Effector CD4-positive, alpha-beta T cell (primary cell): ENCODE measurements at regions not wholly inside any gene's neighbourhood (a gene's known extent, or its start where the extent isn't known, plus 50 kb on each side); places are given as distances from the start of the nearest gene placed in this dataset.

Source experiments
- DNase-seq: peaks from one replicate; pipeline ENCODE4 v3.0.0-alpha.2; 2020

DNA sequence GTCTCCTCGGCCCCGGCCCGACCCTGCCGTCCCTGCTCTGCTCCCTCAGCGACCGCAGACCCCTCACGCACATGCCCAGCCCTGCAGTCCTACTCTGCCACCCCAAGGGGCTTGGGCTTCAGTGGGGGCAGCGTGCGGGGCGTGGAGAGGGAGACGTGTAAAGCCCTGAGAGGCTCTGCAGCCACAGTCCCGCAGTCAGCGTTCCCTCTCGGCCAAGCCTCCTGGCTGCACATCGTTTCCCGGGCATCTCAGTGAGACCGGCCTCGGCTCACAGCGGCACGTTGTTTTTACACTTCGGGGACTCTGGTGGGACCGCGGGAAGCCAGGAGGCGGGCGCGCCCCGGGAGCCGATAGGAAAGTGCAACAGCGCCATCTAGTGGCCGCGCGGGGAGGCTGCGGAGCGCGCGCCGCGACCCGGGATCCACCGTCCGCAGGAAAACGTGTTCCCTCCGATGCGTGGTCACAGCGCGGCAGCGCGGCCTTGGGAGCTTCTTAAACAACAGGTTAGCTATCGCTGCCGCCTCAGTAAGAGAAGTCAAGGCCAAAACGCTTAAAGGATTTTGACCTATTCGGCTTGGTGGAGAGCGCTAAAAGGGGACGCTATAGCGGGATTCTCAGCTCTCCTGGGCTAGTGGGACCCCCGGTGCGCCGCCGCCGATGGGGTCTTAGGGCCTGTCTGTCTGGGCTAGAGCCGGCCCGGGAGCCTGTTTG lies 226.8 kb upstream of the IGF1R start:
- DNase-seq = peak; percentile 38

GRCh38 chr15:98422130-98422478 lies 226.2 kb upstream of the IGF1R start:
- DNase-seq = no peak

- DNase-seq = no peak
These were observed 223.2 kb upstream of the IGF1R start for GRCh38 chr15:98425173-98425572.

DNA sequence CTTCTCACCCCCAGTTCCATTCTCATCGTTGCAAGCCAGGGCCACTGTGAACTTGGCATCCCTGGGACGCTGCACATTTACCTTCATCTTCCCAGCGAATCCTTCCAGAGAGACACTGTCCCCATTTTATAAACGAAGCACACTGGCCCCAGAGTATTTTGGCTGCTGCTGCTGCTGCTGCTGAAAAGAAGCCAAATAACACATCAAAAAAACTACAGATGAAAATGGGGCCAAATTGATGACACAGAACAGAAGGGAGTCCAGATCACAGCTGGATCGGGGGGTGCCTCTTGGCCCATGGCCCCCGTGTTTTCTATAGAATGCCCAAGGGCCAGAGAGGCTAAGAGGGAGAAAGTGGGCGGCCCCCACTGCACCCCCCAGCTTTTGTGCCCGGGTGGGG lies 221.0 kb upstream of the IGF1R start:
- no peak for DNase-seq

DNA sequence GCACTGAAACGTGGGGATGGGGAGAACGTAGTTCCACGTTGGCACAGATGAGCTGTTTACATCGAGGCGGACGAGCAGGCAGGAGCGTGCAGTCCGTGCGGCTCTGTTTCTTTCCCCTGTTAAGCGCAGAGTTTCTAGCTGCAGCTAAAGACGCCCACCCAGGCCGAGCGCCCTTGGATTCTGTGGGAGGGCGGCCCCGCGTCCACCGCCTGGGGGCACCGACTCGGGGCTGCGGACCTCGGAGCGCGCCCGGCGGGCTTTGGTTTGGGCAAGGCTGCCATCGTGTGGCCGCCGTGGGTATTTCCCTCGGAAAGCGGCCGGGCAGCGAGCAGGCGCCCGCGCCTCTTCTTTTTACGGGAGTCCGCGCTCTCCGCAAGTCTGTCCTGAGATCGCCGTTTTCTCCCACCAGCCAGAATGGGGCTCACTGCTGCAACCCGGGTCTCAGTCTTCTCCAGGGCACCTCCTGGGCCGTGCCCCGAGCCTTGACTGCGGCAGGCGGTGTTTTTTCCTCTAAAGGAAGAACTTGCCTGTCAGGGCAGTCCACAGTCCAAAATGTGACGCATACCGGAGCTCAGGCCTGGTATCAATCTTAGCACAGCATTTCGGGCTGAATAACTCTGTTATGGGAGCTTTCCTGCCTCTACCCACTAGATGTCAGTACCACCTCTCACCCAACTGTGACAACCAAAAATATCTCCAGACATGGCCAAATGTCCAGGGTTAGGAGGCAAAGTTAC lies 219.9 kb upstream of the IGF1R start:
- DNase-seq = peak; percentile 36

DNA sequence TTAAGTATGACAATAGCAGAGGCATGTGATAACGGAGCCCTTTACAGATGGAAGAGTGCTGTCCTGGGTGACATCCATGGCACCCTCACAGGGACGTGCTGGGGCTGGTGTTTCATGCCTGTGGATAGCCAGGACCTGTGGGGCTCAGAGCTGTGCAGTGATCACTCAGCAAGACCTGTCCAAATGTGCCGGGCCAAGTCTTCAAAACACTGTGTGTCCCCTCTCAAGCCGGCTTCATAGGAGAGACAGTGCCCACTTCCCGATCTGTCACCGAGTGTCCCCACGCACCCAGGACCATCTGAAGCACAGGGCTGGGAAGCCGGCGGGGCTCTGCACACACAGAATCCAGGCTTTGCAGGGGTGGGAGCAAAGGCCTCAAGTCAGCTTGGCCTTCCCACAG lies 217.2 kb upstream of the IGF1R start:
- no peak for DNase-seq

- no peak for DNase-seq
These were observed 215.0 kb upstream of the IGF1R start for GRCh38 chr15:98433346-98433745.

DNA sequence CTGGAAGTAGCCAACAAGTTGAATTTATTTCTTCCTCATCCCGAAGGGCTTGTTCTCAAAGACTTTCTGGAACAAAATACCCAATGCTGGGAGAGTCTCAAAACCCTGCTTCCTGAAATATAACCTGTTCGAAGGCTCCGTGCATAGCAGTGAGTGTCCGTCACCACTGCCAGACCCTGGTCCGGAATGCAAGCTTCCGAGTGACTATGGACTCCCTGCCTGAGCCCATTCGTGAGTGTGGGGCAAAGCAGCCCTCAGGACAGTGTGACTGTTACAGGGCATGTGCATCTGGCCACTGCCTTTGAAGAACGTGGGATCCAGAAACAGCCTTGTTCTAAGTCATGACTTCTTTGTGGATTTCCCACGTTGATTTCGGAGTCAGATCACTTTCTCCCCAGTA lies 214.5 kb upstream of the IGF1R start:
- no peak for DNase-seq

- no peak for DNase-seq
These were observed 210.6 kb upstream of the IGF1R start for GRCh38 chr15:98437752-98438151.

GRCh38 chr15:98438326-98438725 lies 210.0 kb upstream of the IGF1R start:
- DNase-seq = no peak

- no peak for DNase-seq
These were observed 209.4 kb upstream of the IGF1R start for GRCh38 chr15:98438907-98439306.

GRCh38 chr15:98439523-98439942 lies 208.8 kb upstream of the IGF1R start:
- DNase-seq = no peak

- no peak for DNase-seq
These were observed 207.4 kb upstream of the IGF1R start for GRCh38 chr15:98440917-98441316.

DNA sequence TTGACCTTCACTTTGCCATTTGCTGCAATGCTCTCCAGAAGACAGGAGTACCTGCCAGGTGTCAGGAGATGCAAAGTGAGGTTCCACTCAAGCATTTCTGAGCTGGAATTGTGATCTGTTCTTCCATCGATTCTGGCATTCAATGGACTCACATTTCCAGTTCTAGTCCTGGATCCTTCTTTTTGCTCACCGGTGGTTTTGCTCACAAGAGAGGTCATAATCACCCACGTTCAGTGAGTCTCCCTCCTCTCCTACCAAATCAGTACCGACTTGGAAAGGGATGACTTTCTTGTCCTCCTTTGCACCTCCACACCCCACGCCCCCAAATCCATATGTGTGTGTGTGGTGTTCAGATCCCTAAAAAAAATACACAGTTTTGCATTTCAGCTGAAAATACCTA lies 206.7 kb upstream of the IGF1R start:
- DNase-seq = no peak

DNA sequence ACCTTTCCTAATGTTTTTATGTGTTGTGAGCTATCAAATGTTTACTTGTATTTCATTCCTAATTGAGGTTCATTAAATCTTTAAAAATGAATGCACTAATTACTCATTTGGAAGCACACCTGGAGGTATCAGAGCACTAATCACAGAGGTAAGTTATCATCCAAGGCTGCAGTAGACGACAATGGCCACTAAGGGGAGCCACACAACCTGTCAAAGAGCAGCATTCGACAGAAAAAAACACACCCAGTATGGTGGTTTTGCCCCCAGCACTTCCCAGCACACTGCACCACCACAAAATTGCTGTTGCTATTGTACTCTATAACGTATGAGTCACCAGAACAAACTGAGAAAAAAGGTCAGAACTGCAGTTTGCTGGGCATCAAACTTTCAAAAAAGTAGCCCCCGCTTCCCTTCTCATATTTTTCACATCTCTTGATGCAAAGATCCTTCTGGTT lies 205.9 kb upstream of the IGF1R start:
- DNase-seq = no peak

DNA sequence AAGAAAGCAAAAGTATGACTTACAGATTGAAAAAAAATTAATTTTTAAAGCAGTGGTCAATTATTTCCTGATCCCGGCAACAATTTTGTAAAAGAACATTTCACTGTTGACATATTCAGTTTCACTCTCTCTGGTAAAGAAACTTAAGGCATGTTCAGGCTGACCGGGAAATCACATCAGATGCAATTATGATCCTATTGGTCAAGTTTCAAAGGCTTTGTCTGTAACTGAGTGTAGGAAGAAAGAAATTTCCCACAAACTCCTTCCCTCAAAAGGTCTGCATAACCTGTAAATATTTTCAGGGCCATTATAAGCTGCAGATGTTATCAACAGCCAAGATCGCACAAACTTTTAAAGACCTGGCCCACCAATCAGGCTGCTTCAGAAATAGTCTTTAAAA lies 205.4 kb upstream of the IGF1R start:
- DNase-seq = no peak

GRCh38 chr15:98443526-98443925 lies 204.8 kb upstream of the IGF1R start:
- no peak for DNase-seq

GRCh38 chr15:98444138-98444537 lies 204.2 kb upstream of the IGF1R start:
- no peak for DNase-seq

DNA sequence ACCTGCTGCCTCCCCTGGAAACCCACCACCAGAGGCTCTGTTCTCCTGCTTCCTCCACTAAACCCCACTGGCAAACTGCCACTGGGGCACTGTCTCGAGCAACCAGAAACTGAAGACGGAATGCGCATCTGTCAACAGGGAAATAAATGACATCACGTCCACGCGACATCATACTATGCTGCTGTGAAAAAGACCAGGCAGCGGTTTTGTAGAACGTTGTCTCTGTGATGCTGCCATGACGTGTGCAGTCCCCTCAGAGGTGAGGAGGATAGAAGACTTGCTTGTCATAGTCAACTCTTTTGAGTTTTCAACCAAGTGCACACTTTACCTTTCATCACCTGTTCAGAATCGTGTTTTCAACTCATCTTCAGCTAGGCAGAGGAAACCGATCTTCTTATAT lies 203.0 kb upstream of the IGF1R start:
- no peak for DNase-seq

- DNase-seq = no peak
These were observed 202.3 kb upstream of the IGF1R start for GRCh38 chr15:98446083-98446482.

- no peak for DNase-seq
These were observed 201.3 kb upstream of the IGF1R start for GRCh38 chr15:98447069-98447468.

DNA sequence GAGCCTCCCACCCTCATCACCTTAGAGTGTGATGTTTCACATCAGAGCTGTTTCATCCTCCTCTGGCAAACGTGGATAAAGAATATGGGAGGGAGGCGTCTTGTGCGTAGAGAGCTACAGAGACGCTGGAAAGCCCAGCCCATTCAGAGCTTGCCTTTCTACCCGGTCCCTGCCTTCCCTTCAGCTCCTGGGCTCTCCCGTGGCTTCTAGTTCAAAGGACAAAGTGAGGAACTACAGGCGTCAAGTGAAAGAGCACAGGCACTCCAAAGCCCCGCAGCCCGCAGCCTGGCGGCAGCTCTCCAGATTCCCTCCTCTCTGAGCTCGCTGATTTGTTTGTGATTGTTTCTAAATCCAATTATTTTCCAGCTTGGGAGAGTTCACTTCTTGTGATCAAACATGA lies 197.1 kb upstream of the IGF1R start:
- DNase-seq = no peak

DNA sequence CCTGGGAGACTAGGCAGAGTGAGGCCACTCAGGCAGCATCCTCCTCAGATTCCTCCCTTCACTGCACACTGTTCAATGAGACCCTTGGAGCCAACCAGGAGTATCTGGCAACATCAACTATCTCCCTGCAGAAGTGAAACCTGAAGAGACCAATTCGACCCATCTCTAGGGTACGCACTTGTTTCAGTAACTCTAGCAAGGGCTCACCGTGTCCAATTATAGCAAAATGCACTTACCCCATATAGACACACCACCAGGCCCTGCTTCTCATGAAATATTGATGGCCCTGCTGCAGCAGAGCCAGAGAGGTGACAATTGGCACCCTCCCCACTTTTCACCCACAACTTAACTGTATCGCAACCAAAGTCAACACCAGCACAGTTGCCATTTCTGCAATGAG lies 196.1 kb upstream of the IGF1R start:
- no peak for DNase-seq

DNA sequence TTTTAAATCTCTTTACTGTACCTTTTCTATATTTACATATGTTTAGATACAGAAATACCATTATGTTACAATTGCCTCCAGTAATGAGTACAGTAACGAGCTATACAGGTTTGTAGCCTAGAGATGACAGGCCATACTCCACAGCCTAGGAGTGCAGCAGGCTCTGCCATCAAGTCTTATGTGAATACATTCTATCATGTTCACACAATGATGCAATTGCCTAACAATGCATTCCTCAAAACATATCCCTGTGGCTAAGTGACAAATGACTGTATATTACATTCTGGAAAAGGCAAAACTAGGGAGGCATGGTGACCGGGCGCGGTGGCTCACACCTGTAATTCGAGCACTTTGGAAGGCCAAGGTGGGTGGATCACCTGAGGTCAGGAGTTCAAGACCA lies 192.4 kb upstream of the IGF1R start:
- no peak for DNase-seq

DNA sequence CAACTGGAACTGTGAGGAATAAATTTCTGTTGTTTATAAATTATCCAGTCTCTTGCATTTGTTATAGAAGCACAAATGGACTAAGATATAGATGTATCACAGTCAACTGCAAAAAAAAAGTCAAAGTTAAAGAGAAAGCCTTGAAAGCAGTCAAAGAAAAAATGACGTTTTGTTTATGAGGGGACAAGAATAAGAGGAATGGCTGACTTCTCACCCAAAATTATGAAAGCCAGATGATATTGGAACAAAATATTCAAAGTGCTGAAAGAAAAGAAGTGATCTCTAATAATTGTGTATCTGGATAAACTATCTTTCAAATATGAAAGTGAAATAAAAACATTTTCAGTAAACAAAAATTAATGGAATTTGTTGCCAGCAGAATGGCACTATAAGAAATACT lies 171.8 kb upstream of the IGF1R start:
- DNase-seq = no peak
